ENCODE measurements at regions not wholly inside any gene's neighbourhood (a gene's known extent, or its start where the extent isn't known, plus 50 kb on each side); places are given as distances from the start of the nearest gene placed in this dataset.

DNA sequence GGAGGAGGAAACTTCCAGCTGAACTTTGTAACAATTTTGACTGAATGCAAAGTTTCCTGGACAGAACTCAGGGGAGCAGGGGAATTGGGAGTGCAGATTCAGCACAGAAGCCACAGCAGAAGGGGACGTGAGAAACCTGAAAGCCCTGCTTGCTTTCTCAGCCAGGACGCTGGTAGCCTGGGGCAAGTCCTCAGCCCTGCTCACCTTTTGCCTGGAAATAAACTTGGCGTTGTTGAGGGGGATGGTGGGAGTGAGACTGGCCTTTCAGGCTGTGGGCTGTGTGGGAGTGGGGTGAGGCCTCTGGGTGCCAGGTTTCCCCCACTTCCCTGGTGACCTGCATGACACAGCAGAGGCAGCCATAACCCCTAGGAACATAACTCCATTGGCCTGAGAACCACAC lies 238.1 kb upstream of the HS3ST5 start:
- CTCF ChIA-PET: no interaction called here
- H3K4me1 Mint-ChIP-seq: no peaks in the 10 kb centered on the region

DNA sequence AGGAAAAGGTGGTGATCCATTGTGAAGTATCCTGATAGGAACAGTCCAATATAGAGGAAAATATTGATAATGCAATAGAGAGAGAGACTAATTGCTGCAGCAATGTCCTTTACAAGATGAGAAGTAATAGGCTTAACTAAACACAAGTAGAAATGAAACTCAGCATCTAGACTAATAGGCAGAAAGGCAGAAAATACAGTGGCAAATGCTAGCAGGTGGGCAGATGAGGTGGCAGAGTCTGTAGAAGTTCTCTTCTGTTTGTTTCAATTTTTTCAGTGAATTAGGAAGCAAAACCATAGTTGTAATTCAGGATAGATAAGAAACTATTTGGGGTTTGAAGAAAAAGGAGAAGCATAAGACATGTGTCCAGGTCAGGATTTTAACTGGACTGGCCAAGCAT lies 236.7 kb upstream of the HS3ST5 start:
- intact Hi-C loops (cut with micrococcal nuclease): no loop called here
- CTCF ChIA-PET: no interaction called here
- peaks cover 2% of the 10 kb centered on the region for H3K9me3 Mint-ChIP-seq

More for the DNA sequence above, 238.1 kb upstream of the HS3ST5 start:
- DNase-seq: no peak
- H3K27me3 Mint-ChIP-seq: no peaks in the 10 kb centered on the region
- H3K36me3 Mint-ChIP-seq (ENCODE audit: low read depth): no peaks in the 10 kb centered on the region
- H3K27ac Mint-ChIP-seq: no peak overlapping the region
- H3K9me3 Mint-ChIP-seq: peaks cover 2% of the 10 kb centered on the region
- ATAC-seq (ENCODE audit: low read depth): no peak
- TF ChIP-seq, protein P1, sequence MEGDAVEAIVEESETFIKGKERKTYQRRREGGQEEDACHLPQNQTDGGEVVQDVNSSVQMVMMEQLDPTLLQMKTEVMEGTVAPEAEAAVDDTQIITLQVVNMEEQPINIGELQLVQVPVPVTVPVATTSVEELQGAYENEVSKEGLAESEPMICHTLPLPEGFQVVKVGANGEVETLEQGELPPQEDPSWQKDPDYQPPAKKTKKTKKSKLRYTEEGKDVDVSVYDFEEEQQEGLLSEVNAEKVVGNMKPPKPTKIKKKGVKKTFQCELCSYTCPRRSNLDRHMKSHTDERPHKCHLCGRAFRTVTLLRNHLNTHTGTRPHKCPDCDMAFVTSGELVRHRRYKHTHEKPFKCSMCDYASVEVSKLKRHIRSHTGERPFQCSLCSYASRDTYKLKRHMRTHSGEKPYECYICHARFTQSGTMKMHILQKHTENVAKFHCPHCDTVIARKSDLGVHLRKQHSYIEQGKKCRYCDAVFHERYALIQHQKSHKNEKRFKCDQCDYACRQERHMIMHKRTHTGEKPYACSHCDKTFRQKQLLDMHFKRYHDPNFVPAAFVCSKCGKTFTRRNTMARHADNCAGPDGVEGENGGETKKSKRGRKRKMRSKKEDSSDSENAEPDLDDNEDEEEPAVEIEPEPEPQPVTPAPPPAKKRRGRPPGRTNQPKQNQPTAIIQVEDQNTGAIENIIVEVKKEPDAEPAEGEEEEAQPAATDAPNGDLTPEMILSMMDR (IDR thresholded peaks at IDR 0.05): no peak
- POLR2A ChIA-PET: no interaction called here
- H3K4me3 Mint-ChIP-seq: no peak overlapping the region
- intact Hi-C loops (cut with micrococcal nuclease): no loop called here

DNA sequence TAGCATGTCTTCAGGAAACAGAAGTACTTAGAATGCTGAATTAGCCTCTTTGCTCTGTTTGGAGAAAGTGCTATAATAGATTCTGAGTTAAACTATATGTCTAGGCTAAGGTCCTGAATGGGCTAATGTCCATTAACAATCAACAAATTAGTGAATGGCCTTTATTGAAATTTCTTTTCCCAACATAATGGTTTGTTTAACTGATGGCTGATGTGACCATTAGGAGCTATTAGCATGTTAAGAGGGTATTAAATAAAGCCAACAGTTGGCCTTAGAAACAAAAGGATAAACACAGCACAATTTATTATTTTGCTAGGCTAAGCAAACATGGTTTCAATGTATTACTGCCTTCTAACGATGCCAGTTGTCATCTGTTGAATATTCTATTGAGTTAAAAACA lies 234.3 kb upstream of the HS3ST5 start:
- Mint-ChIP-seq H3K9me3 (no peaks in the 10 kb centered on the region), H3K4me1 (no peaks in the 10 kb centered on the region), H3K27me3 (no peaks in the 10 kb centered on the region), H3K4me3 (no peak overlapping the region), H3K36me3 (ENCODE audit: low read depth) (no peaks in the 10 kb centered on the region), H3K27ac (no peak overlapping the region)
- ATAC-seq (ENCODE audit: low read depth): no peak
- TF ChIP-seq, protein P1 (IDR thresholded peaks at IDR 0.05): no peak
- intact Hi-C loops (cut with micrococcal nuclease): no loop called here
- ChIA-PET POLR2A (no interaction called here), CTCF (no interaction called here)
- no peak for DNase-seq

More for the DNA sequence above, 236.7 kb upstream of the HS3ST5 start:
- H3K4me3 Mint-ChIP-seq: no peak overlapping the region
- no peaks in the 10 kb centered on the region for H3K27me3 Mint-ChIP-seq
- DNase-seq (no peak), ATAC-seq (ENCODE audit: low read depth) (no peak)
- H3K36me3 Mint-ChIP-seq (ENCODE audit: low read depth): no peaks in the 10 kb centered on the region
- H3K4me1 Mint-ChIP-seq: no peaks in the 10 kb centered on the region
- no peak overlapping the region for H3K27ac Mint-ChIP-seq
- TF ChIP-seq, protein P1 (IDR thresholded peaks at IDR 0.05): no peak
- POLR2A ChIA-PET: no interaction called here

DNA sequence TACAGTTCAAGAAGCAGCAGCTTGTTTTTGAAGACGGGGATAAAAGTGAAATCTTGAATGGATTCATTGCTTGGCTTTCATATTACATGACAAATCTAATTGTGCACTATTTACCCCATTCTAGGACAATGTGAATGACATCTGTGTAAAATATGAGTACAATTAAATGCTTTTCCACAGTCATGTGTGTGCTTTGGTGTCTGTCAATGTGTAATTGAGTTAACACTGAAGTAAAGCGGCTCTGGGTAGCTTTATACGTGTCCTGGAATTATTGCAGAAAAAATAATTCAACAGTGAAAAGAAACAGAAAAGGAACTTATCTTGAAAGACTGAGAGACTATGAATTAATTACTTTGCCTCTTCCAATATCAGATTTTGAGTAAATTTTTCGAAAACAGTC lies 233.5 kb upstream of the HS3ST5 start:
- ChIA-PET POLR2A (no interaction called here), CTCF (no interaction called here)
- no peaks in the 10 kb centered on the region for H3K9me3 Mint-ChIP-seq
- ATAC-seq (ENCODE audit: low read depth) (no peak), DNase-seq (no peak)
- intact Hi-C loops (cut with micrococcal nuclease): no loop called here
- H3K4me3 Mint-ChIP-seq: no peak overlapping the region
- H3K27ac Mint-ChIP-seq: no peak overlapping the region
- H3K27me3 Mint-ChIP-seq: no peaks in the 10 kb centered on the region
- H3K36me3 Mint-ChIP-seq (ENCODE audit: low read depth): no peaks in the 10 kb centered on the region
- H3K4me1 Mint-ChIP-seq: no peaks in the 10 kb centered on the region
- TF ChIP-seq, protein P1 (IDR thresholded peaks at IDR 0.05): no peak

DNA sequence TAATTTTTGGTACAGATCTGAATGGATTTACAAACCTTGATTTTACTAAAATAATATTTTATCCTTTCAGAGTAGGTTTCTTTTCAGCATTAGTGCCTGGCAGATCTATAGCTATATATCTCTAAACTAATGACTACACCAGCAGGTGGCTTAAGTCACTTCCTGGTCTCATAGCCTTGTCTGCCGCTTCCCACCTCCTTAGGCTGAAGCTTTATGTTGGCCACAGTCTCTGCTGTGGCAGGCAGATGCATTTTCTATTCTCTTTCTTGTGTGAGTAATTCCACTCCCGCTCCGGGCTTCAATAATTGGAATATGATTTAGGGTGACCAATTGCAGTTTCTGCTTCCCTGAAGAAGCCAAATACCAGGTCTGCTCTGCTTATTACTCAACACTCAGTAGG lies 226.8 kb upstream of the HS3ST5 start:
- H3K4me3 Mint-ChIP-seq: no peak overlapping the region
- H3K27me3 Mint-ChIP-seq: no peaks in the 10 kb centered on the region
- TF ChIP-seq, protein P1 (IDR thresholded peaks at IDR 0.05): no peak
- POLR2A ChIA-PET: no interaction called here
- H3K4me1 Mint-ChIP-seq: no peaks in the 10 kb centered on the region
- no peak for DNase-seq
- no peaks in the 10 kb centered on the region for H3K36me3 Mint-ChIP-seq (ENCODE audit: low read depth)
- no peak for ATAC-seq (ENCODE audit: low read depth)
- CTCF ChIA-PET: no interaction called here
- H3K9me3 Mint-ChIP-seq: peaks cover 7% of the 10 kb centered on the region
- intact Hi-C loops (cut with micrococcal nuclease): no loop called here
- H3K27ac Mint-ChIP-seq: no peak overlapping the region
